ENCODE measurements at regions not wholly inside any gene's neighbourhood (a gene's known extent, or its start where the extent isn't known, plus 50 kb on each side); places are given as distances from the start of the nearest gene placed in this dataset.

DNA sequence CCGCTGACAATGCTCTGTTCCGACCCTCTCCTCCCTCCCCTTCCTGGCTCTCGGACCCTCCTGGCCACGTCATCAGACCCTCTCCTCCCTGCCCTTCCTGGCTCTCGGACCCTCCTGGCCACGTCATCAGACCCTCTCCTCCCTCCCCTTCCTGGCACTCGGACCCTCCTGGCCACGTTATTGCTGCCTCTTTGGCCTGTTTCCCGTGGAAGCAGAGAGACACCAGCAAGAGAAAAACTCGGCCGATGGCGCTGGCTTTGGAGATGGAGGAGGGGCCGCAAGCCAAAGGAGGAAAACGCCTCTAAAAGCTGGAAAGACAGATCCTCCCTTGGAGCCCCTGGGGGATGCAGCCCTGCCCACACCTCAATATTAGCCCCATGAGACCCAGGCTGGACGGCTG, 463.3 kb downstream of the BRD1 start:
- TF ChIP-seq POLR2A (IDR thresholded peaks at IDR 0.05; ENCODE audit: extremely low read depth, insufficient read length) (no peak), MYC (IDR thresholded peaks at IDR 0.05; ENCODE audit: low read depth, low read length) (no peak)
- TF ChIP-seq, protein P1, sequence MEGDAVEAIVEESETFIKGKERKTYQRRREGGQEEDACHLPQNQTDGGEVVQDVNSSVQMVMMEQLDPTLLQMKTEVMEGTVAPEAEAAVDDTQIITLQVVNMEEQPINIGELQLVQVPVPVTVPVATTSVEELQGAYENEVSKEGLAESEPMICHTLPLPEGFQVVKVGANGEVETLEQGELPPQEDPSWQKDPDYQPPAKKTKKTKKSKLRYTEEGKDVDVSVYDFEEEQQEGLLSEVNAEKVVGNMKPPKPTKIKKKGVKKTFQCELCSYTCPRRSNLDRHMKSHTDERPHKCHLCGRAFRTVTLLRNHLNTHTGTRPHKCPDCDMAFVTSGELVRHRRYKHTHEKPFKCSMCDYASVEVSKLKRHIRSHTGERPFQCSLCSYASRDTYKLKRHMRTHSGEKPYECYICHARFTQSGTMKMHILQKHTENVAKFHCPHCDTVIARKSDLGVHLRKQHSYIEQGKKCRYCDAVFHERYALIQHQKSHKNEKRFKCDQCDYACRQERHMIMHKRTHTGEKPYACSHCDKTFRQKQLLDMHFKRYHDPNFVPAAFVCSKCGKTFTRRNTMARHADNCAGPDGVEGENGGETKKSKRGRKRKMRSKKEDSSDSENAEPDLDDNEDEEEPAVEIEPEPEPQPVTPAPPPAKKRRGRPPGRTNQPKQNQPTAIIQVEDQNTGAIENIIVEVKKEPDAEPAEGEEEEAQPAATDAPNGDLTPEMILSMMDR (IDR thresholded peaks at IDR 0.05; ENCODE audit: low read depth, low read length), result no peak
- TF ChIP-seq, protein P2, sequence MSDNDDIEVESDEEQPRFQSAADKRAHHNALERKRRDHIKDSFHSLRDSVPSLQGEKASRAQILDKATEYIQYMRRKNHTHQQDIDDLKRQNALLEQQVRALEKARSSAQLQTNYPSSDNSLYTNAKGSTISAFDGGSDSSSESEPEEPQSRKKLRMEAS (IDR thresholded peaks at IDR 0.05; ENCODE audit: low read depth, low read length), result no peak
- no peak overlapping the region for H3K4me3 ChIP-seq (ENCODE audit: low read depth, low read length)
- no peak for DNase-seq (ENCODE audit: low read depth)

DNA sequence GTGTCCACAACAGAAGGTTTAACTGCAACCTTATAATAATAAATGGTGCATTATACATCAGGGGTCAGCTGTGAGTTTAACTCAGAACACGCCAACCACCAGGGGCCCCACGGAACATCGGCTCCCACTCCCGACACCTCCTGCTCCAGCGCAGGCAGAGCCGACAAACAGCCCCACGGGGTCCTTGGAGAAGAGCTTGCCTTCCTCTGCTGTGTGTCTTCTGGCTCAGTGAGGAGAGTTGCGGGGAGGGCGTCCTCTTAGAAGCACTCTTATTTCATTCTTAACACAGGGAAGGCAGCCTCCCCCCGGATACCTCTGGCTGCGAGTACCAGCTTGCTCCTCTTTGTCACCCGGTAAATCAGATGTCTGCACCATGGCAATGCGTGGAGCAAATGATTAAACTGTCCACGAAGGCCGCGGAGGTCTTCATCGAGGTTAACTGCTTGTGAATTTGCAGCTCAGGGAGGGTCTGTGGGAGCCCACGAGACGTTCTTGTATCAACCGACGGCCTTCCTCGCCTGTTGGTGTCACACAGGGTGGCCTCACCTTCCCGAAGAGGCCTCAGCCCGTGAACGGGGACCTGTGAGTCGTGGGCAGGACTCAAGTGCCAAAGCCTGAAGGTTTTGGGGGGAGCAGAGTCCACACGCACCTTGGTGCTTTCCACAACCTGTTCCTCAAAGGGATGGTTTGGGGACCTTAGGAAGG, 464.0 kb downstream of the BRD1 start:
- no peak for TF ChIP-seq MYC (IDR thresholded peaks at IDR 0.05; ENCODE audit: low read depth, low read length)
- TF ChIP-seq, protein P1 (IDR thresholded peaks at IDR 0.05; ENCODE audit: low read depth, low read length), result no peak
- TF ChIP-seq POLR2A (IDR thresholded peaks at IDR 0.05; ENCODE audit: extremely low read depth, insufficient read length), result no peak
- TF ChIP-seq, protein P2 (IDR thresholded peaks at IDR 0.05; ENCODE audit: low read depth, low read length), result no peak
- H3K4me3 ChIP-seq (ENCODE audit: low read depth, low read length), result no peak overlapping the region
- no peak for DNase-seq (ENCODE audit: low read depth)

DNA sequence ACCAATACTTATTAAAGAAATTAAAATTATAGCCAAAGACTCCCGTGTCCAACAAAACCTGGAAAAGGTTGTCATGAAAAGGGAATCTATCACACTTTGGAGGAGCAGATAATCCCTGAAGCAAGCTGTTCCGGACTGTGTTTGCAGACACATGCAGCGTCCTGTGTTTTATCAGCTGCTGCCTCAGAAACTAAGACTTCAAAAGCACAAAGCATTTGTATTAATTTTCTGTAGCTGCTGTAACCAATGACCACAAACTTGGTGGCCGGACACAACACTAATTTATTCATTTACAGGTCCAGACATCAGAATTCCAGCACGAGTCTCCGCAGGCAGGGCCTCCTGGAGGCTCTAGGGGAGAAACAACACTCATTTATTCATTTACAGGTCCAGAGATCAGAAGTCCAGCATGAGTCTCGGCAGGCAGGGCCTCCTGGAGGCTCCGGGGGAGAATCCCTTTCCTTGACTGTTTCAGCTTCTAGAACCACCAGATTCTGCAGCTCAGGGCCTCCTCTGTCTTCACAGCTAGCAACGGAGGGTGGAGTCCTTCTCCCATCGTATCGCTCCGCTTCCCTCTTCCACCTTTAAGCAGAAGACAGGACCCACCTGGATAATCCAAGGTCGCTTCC, 465.3 kb downstream of the BRD1 start:
- no peak overlapping the region for H3K4me3 ChIP-seq (ENCODE audit: low read depth, low read length)
- DNase-seq (ENCODE audit: low read depth), result no peak
- TF ChIP-seq POLR2A (IDR thresholded peaks at IDR 0.05; ENCODE audit: extremely low read depth, insufficient read length) (no peak), MYC (IDR thresholded peaks at IDR 0.05; ENCODE audit: low read depth, low read length) (no peak)
- TF ChIP-seq, protein P1 (IDR thresholded peaks at IDR 0.05; ENCODE audit: low read depth, low read length), result no peak
- TF ChIP-seq, protein P2 (IDR thresholded peaks at IDR 0.05; ENCODE audit: low read depth, low read length), result no peak

DNA sequence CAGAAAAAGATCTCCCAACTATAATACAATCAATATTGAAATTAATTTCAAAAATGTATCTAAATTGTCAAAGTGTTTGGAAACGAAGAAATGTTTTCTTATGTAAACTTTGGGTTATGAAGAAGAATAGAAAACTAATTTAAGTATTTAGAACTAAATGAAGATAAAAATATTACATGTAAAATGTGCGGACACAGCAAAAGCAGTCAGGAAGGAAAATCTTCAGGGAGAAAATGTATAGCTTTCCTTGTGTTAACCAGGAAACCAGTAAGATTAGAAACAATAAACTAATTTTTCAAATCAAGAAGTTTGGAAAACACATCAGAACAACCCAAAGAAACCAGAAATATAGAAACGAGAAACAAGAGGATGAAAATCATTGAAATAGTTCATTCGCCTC, 466.5 kb downstream of the BRD1 start:
- no peak for DNase-seq (ENCODE audit: low read depth)
- TF ChIP-seq, protein P2 (IDR thresholded peaks at IDR 0.05; ENCODE audit: low read depth, low read length), result no peak
- TF ChIP-seq, protein P1 (IDR thresholded peaks at IDR 0.05; ENCODE audit: low read depth, low read length), result no peak
- no peak for TF ChIP-seq POLR2A (IDR thresholded peaks at IDR 0.05; ENCODE audit: extremely low read depth, insufficient read length)
- H3K4me3 ChIP-seq (ENCODE audit: low read depth, low read length), result no peak overlapping the region

DNA sequence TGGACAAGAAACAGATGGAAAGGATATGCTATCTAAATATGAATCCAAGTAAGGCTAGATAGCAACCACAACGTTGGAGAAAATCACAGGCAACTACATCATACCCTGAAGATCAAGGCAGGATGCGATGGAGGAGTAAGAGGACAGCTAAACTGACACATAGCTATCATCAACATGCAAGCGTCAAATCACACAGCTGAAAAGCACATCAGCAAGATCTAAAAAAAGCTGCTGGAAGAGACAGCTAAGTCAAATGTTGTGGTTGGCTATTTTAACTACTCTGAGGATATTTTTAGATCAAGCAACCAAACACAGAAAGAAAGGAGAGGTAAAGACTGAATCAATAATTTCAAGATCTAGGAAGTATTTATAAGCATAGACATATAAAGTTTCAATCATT, 466.9 kb downstream of the BRD1 start:
- H3K4me3 ChIP-seq (ENCODE audit: low read depth, low read length), result no peak overlapping the region
- DNase-seq (ENCODE audit: low read depth), result no peak
- TF ChIP-seq, protein P2 (IDR thresholded peaks at IDR 0.05; ENCODE audit: low read depth, low read length), result no peak
- TF ChIP-seq MYC (IDR thresholded peaks at IDR 0.05; ENCODE audit: low read depth, low read length), result no peak
- TF ChIP-seq POLR2A (IDR thresholded peaks at IDR 0.05; ENCODE audit: extremely low read depth, insufficient read length), result no peak
- TF ChIP-seq, protein P1 (IDR thresholded peaks at IDR 0.05; ENCODE audit: low read depth, low read length), result no peak

All from NB4 (cell line).